SW480 (cell line): ENCODE measurements at regions not wholly inside any gene's neighbourhood (a gene's known extent, or its start where the extent isn't known, plus 50 kb on each side); places are given as distances from the start of the nearest gene placed in this dataset.

Source experiments
- DNase-seq: peaks from one replicate; pipeline ENCODE4 v3.0.0-alpha.2; 2016; ENCODE audit warnings: low spot score

GRCh38 chr2:171225302-171225980 is 64.7 kb upstream of the TLK1 start:
- DNase-seq: peak; percentile 79

GRCh38 chr2:171217330-171217729 is 56.6 kb upstream of the TLK1 start:
- no peak for DNase-seq

DNA sequence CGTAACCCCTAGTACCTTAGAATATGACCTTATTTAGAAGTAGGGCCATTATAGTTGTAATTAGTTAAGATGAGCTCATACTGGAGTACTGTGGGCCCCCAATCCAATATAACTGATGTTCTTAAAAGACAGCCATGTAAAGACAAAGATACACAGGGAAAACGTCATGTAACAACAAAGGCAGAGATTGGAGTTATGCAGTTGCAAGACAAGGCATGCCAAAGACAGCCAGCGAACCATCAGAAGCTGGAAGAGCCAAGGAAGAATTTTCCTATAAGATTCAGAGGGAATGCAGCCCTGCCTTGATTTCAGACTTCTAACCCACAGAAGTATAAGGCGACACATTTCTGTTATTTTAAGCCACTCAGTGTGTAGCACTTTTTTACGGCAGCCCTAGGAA is 55.9 kb upstream of the TLK1 start:
- DNase-seq: no peak

- no peak for DNase-seq
Observed at GRCh38 chr2:171214093-171214492, 53.4 kb upstream of the TLK1 start.

DNA sequence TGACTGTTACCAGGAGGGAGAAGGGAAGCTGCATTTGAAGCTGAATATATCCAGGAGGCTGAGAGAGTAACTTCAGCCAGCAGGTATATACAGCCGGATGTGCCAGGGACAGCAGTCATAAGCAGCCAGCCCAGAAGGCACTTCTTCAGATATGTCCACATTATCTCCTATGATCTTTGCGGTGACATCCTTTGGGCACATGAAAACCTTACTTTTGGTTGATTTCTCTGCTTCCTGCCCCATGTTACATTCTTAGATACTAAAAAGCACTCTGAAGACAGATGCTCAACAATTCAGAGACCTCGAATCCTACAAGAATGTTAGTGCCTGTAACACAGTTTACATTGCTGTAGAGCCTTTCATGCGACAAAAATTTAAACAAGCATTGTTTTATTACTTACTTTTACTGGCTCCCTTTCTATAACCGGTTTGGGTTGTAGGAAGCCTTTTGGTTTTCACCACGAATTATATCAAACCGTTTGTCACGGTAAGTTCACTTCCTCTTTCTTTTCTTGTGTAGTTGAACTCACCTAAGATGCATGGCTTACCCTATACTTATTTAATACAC is 50.3 kb upstream of the TLK1 start:
- no peak for DNase-seq
